ENCODE measurements at regions not wholly inside any gene's neighbourhood (a gene's known extent, or its start where the extent isn't known, plus 50 kb on each side); places are given as distances from the start of the nearest gene placed in this dataset.

DNA sequence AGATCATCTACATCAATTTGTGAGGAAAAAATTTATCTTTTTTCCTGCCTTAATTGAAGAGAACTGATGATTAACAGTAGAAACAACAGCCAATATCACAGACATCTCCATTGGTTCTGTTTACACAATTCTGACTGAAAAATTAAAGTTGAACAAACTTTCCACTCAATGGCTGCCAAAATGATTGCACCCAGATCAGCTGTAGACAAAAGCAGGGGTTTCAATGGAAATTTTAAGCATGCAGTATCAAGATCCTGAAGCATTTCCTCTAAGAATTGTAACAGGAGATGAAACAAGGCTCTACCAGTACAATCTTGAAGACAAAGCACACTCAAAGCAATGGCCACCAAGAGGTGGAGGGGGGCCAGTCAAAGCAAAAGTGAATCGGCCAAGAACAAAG, 231.6 kb upstream of the KRR1 start:
- TF ChIP-seq, protein P1, sequence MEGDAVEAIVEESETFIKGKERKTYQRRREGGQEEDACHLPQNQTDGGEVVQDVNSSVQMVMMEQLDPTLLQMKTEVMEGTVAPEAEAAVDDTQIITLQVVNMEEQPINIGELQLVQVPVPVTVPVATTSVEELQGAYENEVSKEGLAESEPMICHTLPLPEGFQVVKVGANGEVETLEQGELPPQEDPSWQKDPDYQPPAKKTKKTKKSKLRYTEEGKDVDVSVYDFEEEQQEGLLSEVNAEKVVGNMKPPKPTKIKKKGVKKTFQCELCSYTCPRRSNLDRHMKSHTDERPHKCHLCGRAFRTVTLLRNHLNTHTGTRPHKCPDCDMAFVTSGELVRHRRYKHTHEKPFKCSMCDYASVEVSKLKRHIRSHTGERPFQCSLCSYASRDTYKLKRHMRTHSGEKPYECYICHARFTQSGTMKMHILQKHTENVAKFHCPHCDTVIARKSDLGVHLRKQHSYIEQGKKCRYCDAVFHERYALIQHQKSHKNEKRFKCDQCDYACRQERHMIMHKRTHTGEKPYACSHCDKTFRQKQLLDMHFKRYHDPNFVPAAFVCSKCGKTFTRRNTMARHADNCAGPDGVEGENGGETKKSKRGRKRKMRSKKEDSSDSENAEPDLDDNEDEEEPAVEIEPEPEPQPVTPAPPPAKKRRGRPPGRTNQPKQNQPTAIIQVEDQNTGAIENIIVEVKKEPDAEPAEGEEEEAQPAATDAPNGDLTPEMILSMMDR (IDR thresholded peaks at IDR 0.05), result no peak
- TF ChIP-seq POLR2A (IDR thresholded peaks at IDR 0.05), result no peak

All from heart left ventricle (tissue), 13 donors.